HG02884 (cell line): ENCODE measurements at regions not wholly inside any gene's neighbourhood (a gene's known extent, or its start where the extent isn't known, plus 50 kb on each side); places are given as distances from the start of the nearest gene placed in this dataset.
"Not testable (repeated sequence)": the region's sequence is repeated elsewhere in the genome, so short reads cannot be mapped to it uniquely, and the experiment has no call there.

Source experiments
- ATAC-seq: cut with Tn5 transposase; IDR thresholded peaks from one replicate; pipeline ENCODE4 v1.9.1; 2021; ENCODE audit warnings: mild to moderate bottlenecking, moderate library complexity; ENCODE audit not compliant: unreplicated experiment

GRCh38 chr10:125407557-125407956, 247.2 kb upstream of the CTBP2 start:
- no peak for ATAC-seq

DNA sequence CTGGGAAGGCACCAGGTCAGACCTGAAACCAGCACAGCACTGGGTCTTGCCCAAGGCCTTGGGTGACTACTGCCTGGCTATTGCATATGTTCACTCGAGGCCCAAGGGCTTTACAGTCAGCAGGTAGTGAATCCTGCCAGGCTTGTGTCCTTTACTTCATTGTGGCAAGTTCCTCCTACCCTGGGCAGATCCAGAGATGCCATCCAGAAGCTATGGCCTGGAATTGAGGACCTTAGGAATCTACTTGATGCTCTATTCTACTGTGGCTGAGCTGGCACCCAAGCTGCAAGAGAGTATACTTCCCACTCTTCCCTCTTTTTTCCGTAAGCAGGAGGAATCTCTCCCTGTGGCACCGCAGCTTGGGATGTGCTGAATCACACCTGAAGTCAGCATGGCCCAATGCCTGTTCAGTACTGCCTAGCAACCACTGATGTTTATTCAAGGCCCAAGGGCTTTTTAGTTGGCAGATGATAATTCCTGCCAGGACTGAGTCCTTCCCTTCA, 246.7 kb upstream of the CTBP2 start:
- ATAC-seq, result no peak

GRCh38 chr10:125404902-125405301, 244.5 kb upstream of the CTBP2 start:
- not testable (repeated sequence) for ATAC-seq

- no peak for ATAC-seq
These were observed 241.1 kb upstream of the CTBP2 start for GRCh38 chr10:125401462-125401861.

DNA sequence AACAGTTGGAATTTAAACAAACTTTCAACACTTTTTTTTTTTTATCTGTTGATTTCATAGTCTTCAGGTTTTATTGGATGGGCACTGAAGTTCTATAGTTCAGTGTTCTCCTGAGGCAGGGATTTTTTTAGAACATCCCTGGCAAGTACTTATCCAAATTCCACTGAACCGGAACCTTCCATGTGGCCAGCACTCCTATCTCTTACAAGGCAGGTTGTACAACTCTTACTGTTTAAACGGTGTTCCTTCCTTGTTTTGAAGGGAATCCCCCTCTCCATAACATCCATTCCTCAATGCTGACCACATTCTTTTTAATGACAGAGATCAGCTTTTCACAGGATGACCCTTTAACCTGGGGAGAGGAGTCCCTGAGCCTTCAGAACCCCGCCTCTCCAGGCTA, 238.9 kb upstream of the CTBP2 start:
- no peak for ATAC-seq

GRCh38 chr10:125398270-125398669, 237.9 kb upstream of the CTBP2 start:
- no peak for ATAC-seq

GRCh38 chr10:125397608-125398007, 237.2 kb upstream of the CTBP2 start:
- no peak for ATAC-seq

DNA sequence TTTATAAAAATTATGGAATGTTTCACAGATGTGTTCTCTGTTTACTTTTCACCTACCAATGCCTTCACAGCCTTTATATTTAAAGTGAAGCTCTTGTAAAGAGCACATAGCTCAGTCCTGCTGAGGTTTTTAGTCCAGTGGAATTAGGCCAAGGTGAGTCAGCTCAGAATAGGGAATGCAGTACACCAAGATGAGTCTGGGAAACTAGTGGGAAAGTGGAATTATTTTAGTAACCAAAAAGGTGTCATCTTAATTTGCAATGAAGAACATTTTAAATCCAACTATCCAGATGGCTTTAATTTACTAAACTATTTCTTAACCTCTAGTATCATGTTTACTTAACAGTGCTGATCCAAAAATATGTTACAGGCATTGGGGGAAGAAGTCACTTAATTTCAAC, 236.3 kb upstream of the CTBP2 start:
- ATAC-seq, result no peak

GRCh38 chr10:125392609-125393008, 232.2 kb upstream of the CTBP2 start:
- no peak for ATAC-seq

DNA sequence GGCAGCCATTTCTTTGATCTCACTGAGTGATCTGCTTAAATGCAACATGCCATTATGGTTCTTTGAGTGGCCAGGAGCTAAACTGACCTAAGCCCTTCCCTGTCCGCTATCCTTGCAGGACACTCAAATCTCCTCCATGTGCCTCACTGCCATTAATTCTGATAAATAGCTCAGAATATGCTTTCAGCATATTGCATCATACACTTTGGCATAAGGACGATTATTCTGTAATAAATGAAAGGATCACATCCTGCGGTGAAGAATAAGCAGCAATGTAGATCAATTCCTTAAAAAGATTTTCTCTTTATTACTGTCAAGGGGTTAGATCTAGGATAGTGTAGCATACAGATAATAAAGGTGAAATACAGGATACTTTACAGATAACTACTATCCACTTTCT, 231.8 kb upstream of the CTBP2 start:
- no peak for ATAC-seq

GRCh38 chr10:125389648-125390047, 229.3 kb upstream of the CTBP2 start:
- ATAC-seq, result no peak

GRCh38 chr10:125379592-125379991, 219.2 kb upstream of the CTBP2 start:
- no peak for ATAC-seq

GRCh38 chr10:125377368-125377767, 217.0 kb upstream of the CTBP2 start:
- no peak for ATAC-seq

DNA sequence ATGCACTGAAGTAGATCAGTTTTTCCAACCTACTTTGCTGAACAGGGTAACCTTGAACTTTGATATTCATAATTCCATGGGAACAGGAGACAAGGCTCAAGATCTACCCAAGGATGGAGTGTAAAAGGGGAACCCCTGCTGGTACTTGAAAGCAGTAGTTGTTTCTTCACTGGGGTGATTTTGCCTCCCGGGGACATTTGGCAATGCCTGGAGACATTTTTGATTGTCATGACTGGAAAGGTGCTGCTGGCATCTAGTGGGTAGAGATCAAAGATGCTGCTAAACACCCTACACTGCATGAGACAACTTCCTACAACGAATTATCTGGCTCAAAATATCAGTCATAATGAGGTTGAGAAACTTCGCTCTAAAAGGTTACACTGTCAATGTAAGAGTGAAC, 214.8 kb upstream of the CTBP2 start:
- no peak for ATAC-seq

DNA sequence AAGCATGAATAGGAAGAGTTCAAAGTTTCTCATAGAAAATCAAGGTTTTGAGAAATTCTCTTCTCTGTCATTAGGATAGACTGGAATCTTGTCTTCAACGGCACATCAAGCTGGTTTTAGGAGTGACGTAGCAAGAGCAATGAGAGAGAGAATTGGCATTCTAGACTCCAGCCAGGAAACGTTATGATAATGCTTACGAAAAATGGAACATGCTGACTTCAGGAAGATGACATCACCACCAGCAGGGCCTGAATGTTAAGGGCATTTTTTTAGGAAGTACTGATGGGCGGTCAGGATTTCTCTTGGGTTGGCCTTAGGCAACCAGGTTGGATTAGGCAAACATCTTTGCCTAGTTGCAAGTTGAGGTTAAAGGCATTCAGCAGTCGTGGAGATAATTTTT, 213.2 kb upstream of the CTBP2 start:
- no peak for ATAC-seq

GRCh38 chr10:125370578-125370977, 210.2 kb upstream of the CTBP2 start:
- no peak for ATAC-seq

DNA sequence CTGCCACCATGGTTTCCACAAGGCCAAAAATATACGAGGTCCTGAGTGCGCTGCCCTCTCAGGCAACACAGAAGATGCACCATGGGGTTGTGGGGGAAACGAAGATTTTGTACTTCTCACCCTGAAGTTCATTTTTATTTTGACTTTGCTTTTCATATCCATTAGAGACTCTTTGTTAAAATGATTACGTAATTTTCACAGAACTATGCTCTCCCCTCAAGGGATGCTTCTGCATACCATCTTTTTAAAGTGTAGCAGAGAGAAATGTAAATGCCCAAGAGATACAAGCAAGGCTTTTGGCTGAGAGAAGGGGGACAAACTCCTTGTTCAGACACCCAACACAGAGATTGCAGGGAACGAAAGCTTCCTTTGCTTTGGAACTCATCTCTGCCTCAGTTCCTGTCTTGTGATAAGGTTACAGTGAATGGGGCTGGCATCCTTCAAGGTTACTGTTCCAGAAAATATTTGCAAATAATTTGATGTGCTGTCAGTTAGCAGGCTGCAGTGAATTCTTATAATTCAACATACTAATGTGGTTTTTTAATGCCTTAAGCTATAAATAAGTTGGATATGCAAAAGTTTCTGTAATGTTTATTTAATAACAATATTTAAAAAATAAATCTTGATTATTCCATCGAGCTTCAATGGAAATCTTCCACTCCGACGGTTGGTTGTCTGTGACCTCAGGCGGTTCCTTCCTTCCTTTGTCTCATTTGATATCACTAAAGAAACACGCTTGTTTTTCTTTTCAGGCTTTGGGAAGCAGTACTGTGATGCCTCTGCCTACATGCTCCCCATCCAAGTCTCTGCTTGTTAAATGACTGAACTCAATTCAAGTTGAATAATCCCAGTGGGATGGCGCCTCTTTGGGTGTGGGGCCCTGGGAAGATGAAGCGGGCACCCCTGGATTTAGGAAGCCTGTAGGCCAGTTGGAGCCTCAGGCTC, 209.3 kb upstream of the CTBP2 start:
- no peak for ATAC-seq

- no peak for ATAC-seq
These were observed 207.8 kb upstream of the CTBP2 start for GRCh38 chr10:125368146-125368545.

GRCh38 chr10:125363791-125364190, 203.4 kb upstream of the CTBP2 start:
- ATAC-seq, result no peak

DNA sequence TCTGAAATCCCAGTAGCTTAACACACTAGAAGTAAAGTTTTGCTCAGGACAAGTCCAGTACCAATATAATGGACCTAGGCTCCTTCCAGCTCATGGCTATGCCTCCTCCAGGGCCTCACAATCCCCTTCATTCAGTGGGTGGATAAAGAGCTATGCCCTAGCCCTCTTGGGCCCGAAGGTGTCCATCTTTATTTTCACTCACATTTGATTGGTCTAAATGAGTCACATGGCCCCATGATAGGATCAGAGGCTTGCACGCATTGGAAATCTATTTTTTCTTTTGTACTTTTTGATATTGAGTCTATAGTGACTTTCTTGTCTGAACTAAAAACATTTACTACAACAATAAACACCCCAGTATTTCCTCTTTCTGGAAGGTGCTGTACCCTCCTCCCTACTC, 202.6 kb upstream of the CTBP2 start:
- ATAC-seq, result no peak

- ATAC-seq, result no peak
These were observed 199.0 kb upstream of the CTBP2 start for GRCh38 chr10:125359401-125359800.

DNA sequence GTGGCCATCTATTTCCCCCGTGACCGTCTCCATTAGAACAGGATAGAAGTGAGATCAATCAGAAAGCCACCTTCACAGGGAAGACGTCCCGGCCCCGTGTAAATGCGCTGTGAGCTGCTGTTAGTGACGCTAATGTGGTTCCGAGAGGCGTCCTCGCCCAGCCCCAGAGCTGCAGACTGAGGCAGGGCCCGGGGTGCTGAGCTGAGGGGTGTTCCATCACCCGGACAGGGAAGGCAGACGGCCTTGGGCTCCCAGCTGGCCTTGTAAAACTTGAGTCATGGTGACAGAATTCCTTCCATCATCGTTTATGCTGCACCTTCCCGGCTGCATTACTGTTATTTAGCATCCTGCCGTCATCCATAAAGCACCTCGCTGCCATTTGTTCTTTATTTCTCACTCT, 195.3 kb upstream of the CTBP2 start:
- no peak for ATAC-seq

- ATAC-seq, result no peak
These were observed 190.2 kb upstream of the CTBP2 start for GRCh38 chr10:125350519-125350918.
